ENCODE measurements at regions not wholly inside any gene's neighbourhood (a gene's known extent, or its start where the extent isn't known, plus 50 kb on each side); places are given as distances from the start of the nearest gene placed in this dataset.
A peak's percentile ranks its signal among the peaks of the same experiment; 100 is the strongest.

- no peak for TF ChIP-seq CHD1 (IDR thresholded peaks at IDR 0.05; ENCODE audit: low read depth, low read length)
- peak; percentile 52 for TF ChIP-seq CTCF (conservative IDR thresholded peaks at IDR 0.05; ENCODE audit: low read depth, low read length)
- TF ChIP-seq USF2 (IDR thresholded peaks at IDR 0.05; ENCODE audit: low read depth, low read length): no peak
- peak; percentile 72 for TF ChIP-seq RAD21 (IDR thresholded peaks at IDR 0.05; ENCODE audit: low read length)
Observed at GRCh38 chr5:10030219-10030831, 219.4 kb downstream of the ATPSCKMT start.

All from IMR-90 (cell line).